ENCODE measurements at regions not wholly inside any gene's neighbourhood (a gene's known extent, or its start where the extent isn't known, plus 50 kb on each side); places are given as distances from the start of the nearest gene placed in this dataset.

DNA sequence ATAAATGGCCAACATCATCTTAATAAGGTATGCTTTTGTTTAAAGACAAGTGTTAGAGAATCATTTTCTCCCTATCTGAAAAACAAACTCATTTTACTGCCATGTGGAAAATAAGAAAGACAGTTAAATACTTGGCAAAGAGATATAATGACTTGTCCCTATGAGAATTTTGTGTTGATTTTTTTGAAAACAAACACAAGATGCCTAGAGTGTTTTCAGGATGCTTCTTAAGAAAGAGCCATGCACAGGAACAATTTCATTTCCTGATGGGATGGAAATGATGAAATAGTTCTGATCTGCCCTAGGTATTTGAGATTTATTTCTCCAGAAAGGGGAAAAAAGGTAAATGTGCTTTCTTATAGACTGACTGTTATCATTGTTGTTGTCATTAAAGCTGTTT lies 237.5 kb upstream of the GNAI1 start:
- TF ChIP-seq, protein P1, sequence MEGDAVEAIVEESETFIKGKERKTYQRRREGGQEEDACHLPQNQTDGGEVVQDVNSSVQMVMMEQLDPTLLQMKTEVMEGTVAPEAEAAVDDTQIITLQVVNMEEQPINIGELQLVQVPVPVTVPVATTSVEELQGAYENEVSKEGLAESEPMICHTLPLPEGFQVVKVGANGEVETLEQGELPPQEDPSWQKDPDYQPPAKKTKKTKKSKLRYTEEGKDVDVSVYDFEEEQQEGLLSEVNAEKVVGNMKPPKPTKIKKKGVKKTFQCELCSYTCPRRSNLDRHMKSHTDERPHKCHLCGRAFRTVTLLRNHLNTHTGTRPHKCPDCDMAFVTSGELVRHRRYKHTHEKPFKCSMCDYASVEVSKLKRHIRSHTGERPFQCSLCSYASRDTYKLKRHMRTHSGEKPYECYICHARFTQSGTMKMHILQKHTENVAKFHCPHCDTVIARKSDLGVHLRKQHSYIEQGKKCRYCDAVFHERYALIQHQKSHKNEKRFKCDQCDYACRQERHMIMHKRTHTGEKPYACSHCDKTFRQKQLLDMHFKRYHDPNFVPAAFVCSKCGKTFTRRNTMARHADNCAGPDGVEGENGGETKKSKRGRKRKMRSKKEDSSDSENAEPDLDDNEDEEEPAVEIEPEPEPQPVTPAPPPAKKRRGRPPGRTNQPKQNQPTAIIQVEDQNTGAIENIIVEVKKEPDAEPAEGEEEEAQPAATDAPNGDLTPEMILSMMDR (IDR thresholded peaks at IDR 0.05; ENCODE audit: low read depth, low read length): no peak
- TF ChIP-seq POLR2A (IDR thresholded peaks at IDR 0.05; ENCODE audit: extremely low read depth, insufficient read length): no peak

All from NB4 (cell line).